Peyer's patch (tissue), 4 donors: ENCODE measurements at regions not wholly inside any gene's neighbourhood (a gene's known extent, or its start where the extent isn't known, plus 50 kb on each side); places are given as distances from the start of the nearest gene placed in this dataset.

ENCODE experiments used
- DNase-seq, 3 donors: peaks; one replicate each; pipeline ENCODE4 v3.0.0-alpha.2; 2017 to 2019
- H3K27ac ChIP-seq, 4 donors: fragments of 200-600 bp; sonication (generic); one replicate each; pipeline ENCODE4 v1.5.1; 2016 to 2019
- H3K27me3 ChIP-seq, 2 donors: fragments of 200-600 bp; sonication (generic); one replicate each; pipeline ENCODE4 v1.5.1; 2019
- H3K36me3 ChIP-seq, 3 donors: fragments of 200-600 bp; sonication (generic); one replicate each; pipeline ENCODE4 v1.5.1; 2016 to 2019
- H3K4me1 ChIP-seq, 4 donors: fragments of 200-600 bp; sonication (generic); one replicate each; pipeline ENCODE4 v1.5.1; 2016 to 2019
- H3K4me3 ChIP-seq, 4 donors: fragments of 200-600 bp; sonication (generic); 1 replicate in 3 of 4; 2 replicates in 1 of 4; pipeline ENCODE4 v1.5.1; 2016 to 2019; ENCODE audit warnings: mild to moderate bottlenecking in 1 of 4
- H3K9me3 ChIP-seq, 4 donors: fragments of 200-600 bp; sonication (generic); one replicate each; pipeline ENCODE4 v1.5.1; 2016 to 2019; ENCODE audit warnings: mild to moderate bottlenecking in 1 of 4
- CTCF ChIP-seq, 6 experiments: fragments of 450-650 bp in 4 of 6; fragments of 200-600 bp in 2 of 6; sonication (generic) in 1 of 6; IDR thresholded peaks; one replicate each; pipeline ENCODE4 v1.5.1; 2017 to 2019; ENCODE audit warnings: antibody characterized with exemption in 6 of 6, mild to moderate bottlenecking in 3 of 6, moderate library complexity in 1 of 6
- POLR2A ChIP-seq, 2 donors: fragments of 450-650 bp; IDR thresholded peaks; one replicate each; pipeline ENCODE4 v1.5.1; 2017; ENCODE audit warnings: antibody characterized with exemption in 2 of 2, mild to moderate bottlenecking in 2 of 2, moderate library complexity in 2 of 2

- Histone ChIP-seq H3K36me3 (no peaks in the 10 kb centered on the region), H3K4me1 (no peaks in the 10 kb centered on the region), H3K27me3 (no peaks in the 10 kb centered on the region), H3K27ac (no peak overlapping the region), H3K4me3 (no peak overlapping the region), H3K9me3 (peaks cover 0 to 8% (median 0%) of the 10 kb centered on the region in 4 donors)
- no peak for DNase-seq
- no peak for TF ChIP-seq CTCF (IDR thresholded peaks at IDR 0.05)
- no peak for TF ChIP-seq POLR2A (IDR thresholded peaks at IDR 0.05)
These were observed 74.0 kb upstream of the RXRA start for GRCh38 chr9:134252084-134252830.

- Histone ChIP-seq H3K27me3 (no peaks in the 10 kb centered on the region), H3K4me1 (no peaks in the 10 kb centered on the region), H3K4me3 (no peak overlapping the region), H3K27ac (no peak overlapping the region), H3K36me3 (no peaks in the 10 kb centered on the region), H3K9me3 (no peaks in the 10 kb centered on the region)
- TF ChIP-seq CTCF (IDR thresholded peaks at IDR 0.05), result no peak
- no peak for TF ChIP-seq POLR2A (IDR thresholded peaks at IDR 0.05)
- no peak for DNase-seq
These were observed 72.5 kb upstream of the RXRA start for GRCh38 chr9:134253606-134254205.

GRCh38 chr9:134258332-134258731 is 67.9 kb upstream of the RXRA start:
- Histone ChIP-seq H3K4me3 (no peak overlapping the region), H3K36me3 (no peaks in the 10 kb centered on the region), H3K9me3 (no peaks in the 10 kb centered on the region), H3K27ac (no peak overlapping the region), H3K4me1 (no peaks in the 10 kb centered on the region), H3K27me3 (no peaks in the 10 kb centered on the region)
- TF ChIP-seq CTCF (IDR thresholded peaks at IDR 0.05) (no peak), POLR2A (IDR thresholded peaks at IDR 0.05) (no peak)
- DNase-seq, result no peak

GRCh38 chr9:134258828-134259546 is 67.3 kb upstream of the RXRA start:
- DNase-seq, result no peak
- TF ChIP-seq POLR2A (IDR thresholded peaks at IDR 0.05) (no peak), CTCF (IDR thresholded peaks at IDR 0.05) (no peak)

GRCh38 chr9:134259708-134260107 is 66.5 kb upstream of the RXRA start:
- TF ChIP-seq POLR2A (IDR thresholded peaks at IDR 0.05) (no peak), CTCF (IDR thresholded peaks at IDR 0.05) (no peak)
- H3K4me3 ChIP-seq, result no peak overlapping the region

More at GRCh38 chr9:134258828-134259546, 67.3 kb upstream of the RXRA start:
- H3K9me3 ChIP-seq, result no peaks in the 10 kb centered on the region
- H3K27me3 ChIP-seq, result no peaks in the 10 kb centered on the region
- peaks cover 0 to 6% (median 0%) of the 10 kb centered on the region in 4 donors for H3K4me1 ChIP-seq
- H3K4me3 ChIP-seq, result no peak overlapping the region
- no peaks in the 10 kb centered on the region for H3K36me3 ChIP-seq
- H3K27ac ChIP-seq, result no peak overlapping the region

More at GRCh38 chr9:134259708-134260107, 66.5 kb upstream of the RXRA start:
- Histone ChIP-seq H3K9me3 (no peaks in the 10 kb centered on the region), H3K4me1 (peaks cover 0 to 13% (median 0%) of the 10 kb centered on the region in 4 donors), H3K36me3 (no peaks in the 10 kb centered on the region), H3K27ac (no peak overlapping the region), H3K27me3 (no peaks in the 10 kb centered on the region)
- DNase-seq, result no peak
